RKO (cell line): ENCODE measurements at regions not wholly inside any gene's neighbourhood (a gene's known extent, or its start where the extent isn't known, plus 50 kb on each side); places are given as distances from the start of the nearest gene placed in this dataset.
"Not testable (repeated sequence)": the region's sequence is repeated elsewhere in the genome, so short reads cannot be mapped to it uniquely, and the experiment has no call there.

ENCODE experiments used
- DNase-seq: peaks from one replicate; pipeline ENCODE4 v3.0.0-alpha.2; 2016; ENCODE audit warnings: low spot score

DNA sequence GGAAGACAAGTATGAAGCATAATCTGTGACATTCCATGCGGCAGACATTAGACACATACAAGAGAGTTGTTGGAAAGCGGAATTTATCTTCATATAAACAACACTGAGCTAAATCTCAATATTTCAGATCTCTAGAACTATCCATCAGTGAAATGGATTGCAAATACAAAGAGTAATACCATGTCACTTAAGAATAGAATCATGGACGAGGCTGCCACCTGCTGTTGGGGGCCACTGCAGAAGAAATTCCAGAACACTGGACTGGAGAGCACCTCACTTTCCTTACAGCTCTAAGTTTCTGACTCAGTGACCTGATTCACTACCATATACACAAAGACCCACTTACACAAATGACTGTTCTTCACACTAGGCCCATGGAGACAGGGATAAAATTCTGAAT lies 346.7 kb downstream of the OR4F29 start:
- DNase-seq: not testable (repeated sequence)

GRCh38 chr1:99481-99880 lies 352.0 kb downstream of the OR4F29 start:
- DNase-seq: not testable (repeated sequence)

- DNase-seq: not testable (repeated sequence)
Measured at GRCh38 chr1:98811-99210, 352.7 kb downstream of the OR4F29 start.

DNA sequence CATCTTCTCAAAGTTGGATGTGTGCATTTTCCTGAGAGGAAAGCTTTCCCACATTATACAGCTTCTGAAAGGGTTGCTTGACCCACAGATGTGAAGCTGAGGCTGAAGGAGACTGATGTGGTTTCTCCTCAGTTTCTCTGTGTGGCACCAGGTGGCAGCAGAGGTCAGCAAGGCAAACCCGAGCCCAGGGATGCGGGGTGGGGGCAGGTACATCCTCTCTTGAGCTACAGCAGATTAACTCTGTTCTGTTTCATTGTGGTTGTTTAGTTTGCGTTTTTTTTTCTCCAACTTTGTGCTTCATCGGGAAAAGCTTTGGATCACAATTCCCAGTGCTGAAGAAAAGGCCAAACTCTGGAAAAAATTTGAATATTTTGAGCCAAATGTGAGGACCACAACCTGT lies 360.2 kb downstream of the OR4F29 start:
- DNase-seq: not testable (repeated sequence)

GRCh38 chr1:88110-88509 lies 363.4 kb downstream of the OR4F29 start:
- DNase-seq: not testable (repeated sequence)

- DNase-seq: not testable (repeated sequence)
Measured at GRCh38 chr1:79152-79551, 372.3 kb downstream of the OR4F29 start.

GRCh38 chr1:65119-65518 lies 386.4 kb downstream of the OR4F29 start, which contains the start of gene OR4F5:
TSS of gene OR4F5 (plus strand) at chr1:65419.
- not testable (repeated sequence) for DNase-seq

- DNase-seq: not testable (repeated sequence)
Measured at GRCh38 chr1:56014-56531, 395.4 kb downstream of the OR4F29 start.

DNA sequence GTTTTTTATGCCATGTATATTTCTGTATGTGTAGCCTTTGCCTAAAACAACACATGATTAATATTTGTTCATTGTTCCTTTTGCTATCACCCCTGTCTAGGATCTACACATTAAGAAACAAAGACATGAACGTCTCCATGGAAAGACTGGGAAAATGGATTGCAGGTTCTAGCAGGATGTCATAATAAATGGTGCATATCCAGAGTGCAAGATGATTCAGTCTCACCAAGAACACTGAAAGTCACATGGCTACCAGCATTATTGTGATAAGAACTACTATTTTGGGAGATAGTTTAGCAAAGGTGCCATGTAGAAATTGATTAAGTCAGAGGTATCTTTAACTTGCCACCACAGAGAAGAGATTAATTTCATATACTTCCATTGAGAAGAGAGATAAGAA lies 398.3 kb downstream of the OR4F29 start:
- DNase-seq: not testable (repeated sequence)

DNA sequence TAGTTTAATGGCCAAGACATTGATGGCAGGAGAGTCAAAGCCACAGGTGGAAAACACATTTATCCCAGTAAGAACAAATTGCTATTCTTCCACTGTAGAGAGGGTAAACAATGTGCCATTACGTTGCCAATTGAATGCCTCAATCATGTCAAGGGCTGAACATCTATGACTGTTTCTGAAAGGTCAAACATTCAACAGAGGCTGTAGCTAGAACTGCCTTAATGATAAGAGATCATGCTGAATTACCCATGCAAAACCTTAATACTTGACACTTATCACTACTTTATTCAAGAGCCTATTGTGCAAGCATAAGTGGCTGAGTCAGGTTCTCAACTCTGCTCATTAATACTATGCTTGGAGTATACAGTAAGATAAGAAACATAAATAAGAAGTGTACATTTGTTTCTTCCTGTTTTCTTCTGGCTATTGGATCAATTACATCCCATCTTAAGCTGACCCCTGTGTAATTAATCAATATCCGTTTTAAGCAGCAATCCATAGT lies 409.5 kb downstream of the OR4F29 start:
- DNase-seq: not testable (repeated sequence)

GRCh38 chr1:41197-41596 lies 410.3 kb downstream of the OR4F29 start:
- DNase-seq: not testable (repeated sequence)

- DNase-seq: not testable (repeated sequence)
Measured at GRCh38 chr1:29183-29582, 422.3 kb downstream of the OR4F29 start.

- DNase-seq: not testable (repeated sequence)
Measured at GRCh38 chr1:17298-17697, 434.2 kb downstream of the OR4F29 start.

DNA sequence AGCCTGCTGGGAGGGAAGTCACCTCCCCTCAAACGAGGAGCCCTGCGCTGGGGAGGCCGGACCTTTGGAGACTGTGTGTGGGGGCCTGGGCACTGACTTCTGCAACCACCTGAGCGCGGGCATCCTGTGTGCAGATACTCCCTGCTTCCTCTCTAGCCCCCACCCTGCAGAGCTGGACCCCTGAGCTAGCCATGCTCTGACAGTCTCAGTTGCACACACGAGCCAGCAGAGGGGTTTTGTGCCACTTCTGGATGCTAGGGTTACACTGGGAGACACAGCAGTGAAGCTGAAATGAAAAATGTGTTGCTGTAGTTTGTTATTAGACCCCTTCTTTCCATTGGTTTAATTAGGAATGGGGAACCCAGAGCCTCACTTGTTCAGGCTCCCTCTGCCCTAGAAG lies 435.5 kb downstream of the OR4F29 start:
- not testable (repeated sequence) for DNase-seq

DNA sequence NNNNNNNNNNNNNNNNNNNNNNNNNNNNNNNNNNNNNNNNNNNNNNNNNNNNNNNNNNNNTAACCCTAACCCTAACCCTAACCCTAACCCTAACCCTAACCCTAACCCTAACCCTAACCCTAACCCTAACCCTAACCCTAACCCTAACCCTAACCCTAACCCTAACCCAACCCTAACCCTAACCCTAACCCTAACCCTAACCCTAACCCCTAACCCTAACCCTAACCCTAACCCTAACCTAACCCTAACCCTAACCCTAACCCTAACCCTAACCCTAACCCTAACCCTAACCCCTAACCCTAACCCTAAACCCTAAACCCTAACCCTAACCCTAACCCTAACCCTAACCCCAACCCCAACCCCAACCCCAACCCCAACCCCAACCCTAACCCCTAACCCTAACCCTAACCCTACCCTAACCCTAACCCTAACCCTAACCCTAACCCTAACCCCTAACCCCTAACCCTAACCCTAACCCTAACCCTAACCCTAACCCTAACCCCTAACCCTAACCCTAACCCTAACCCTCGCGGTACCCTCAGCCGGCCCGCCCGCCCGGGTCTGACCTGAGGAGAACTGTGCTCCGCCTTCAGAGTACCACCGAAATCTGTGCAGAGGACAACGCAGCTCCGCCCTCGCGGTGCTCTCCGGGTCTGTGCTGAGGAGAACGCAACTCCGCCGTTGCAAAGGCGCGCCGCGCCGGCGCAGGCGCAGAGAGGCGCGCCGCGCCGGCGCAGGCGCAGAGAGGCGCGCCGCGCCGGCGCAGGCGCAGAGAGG lies 441.3 kb downstream of the OR4F29 start:
- not testable (repeated sequence) for DNase-seq
